DOHH2 (cell line): ENCODE measurements at regions not wholly inside any gene's neighbourhood (a gene's known extent, or its start where the extent isn't known, plus 50 kb on each side); places are given as distances from the start of the nearest gene placed in this dataset.

Experiments used
- H3F3A ChIP-seq: fragments of 200-600 bp; sonication (generic), shearing (Covaris generic); 2 replicates; pipeline ENCODE4 v1.6.0; 2016; ENCODE audit warnings: antibody characterized with exemption, mild to moderate bottlenecking; ENCODE audit not compliant: control insufficient read depth, insufficient read depth
- H3K27ac ChIP-seq: fragments of 200-600 bp; sonication (generic); 2 replicates; pipeline ENCODE4 v1.5.1; 2014; ENCODE audit warnings: low read depth, mild to moderate bottlenecking, low read length, moderate library complexity
- H3K27me3 ChIP-seq: fragments of 200-600 bp; sonication (generic); 2 replicates; pipeline ENCODE4 v1.6.1; 2014; ENCODE audit warnings: mild to moderate bottlenecking, low read length, mixed read lengths; ENCODE audit not compliant: control insufficient read depth
- H3K36me3 ChIP-seq: fragments of 200-600 bp; sonication (generic); 2 replicates; pipeline ENCODE4 v1.6.1; 2014; ENCODE audit warnings: mild to moderate bottlenecking, low read length, moderate library complexity, mixed read lengths; ENCODE audit not compliant: control insufficient read depth
- H3K4me1 ChIP-seq: fragments of 200-600 bp; sonication (generic); 2 replicates; pipeline ENCODE4 v1.6.1; 2014; ENCODE audit warnings: mild to moderate bottlenecking, low read length, mixed read lengths; ENCODE audit not compliant: control insufficient read depth
- H3K4me2 ChIP-seq: fragments of 200-600 bp; sonication (generic); 2 replicates; pipeline ENCODE4 v1.6.0; 2014; ENCODE audit warnings: mild to moderate bottlenecking, low read length, moderate library complexity
- H3K4me3 ChIP-seq: fragments of 200-600 bp; sonication (generic); 2 replicates; pipeline ENCODE4 v1.5.1; 2014; ENCODE audit warnings: mild to moderate bottlenecking, low read length, mixed read lengths
- H3K79me2 ChIP-seq: fragments of 200-600 bp; sonication (generic); 2 replicates; pipeline ENCODE4 v1.6.1; 2014; ENCODE audit warnings: mild to moderate bottlenecking, low read length, mixed read lengths; ENCODE audit not compliant: control insufficient read depth
- H3K9me2 ChIP-seq: fragments of 200-600 bp; sonication (generic); replicated peaks from 2 replicates; pipeline ENCODE4 v1.6.1; 2014; ENCODE audit warnings: mild to moderate bottlenecking, low read length, mixed read lengths; ENCODE audit not compliant: control insufficient read depth
- H3K9me3 ChIP-seq: fragments of 200-600 bp; sonication (generic); 2 replicates; pipeline ENCODE4 v1.6.1; 2014; ENCODE audit warnings: antibody characterized with exemption, low read length, mixed read lengths; ENCODE audit not compliant: control insufficient read depth, insufficient read depth
- H4K20me1 ChIP-seq: fragments of 200-600 bp; sonication (generic); 2 replicates; pipeline ENCODE4 v1.6.0; 2014; ENCODE audit warnings: low read depth, mild to moderate bottlenecking, antibody characterized with exemption, low read length, moderate library complexity; ENCODE audit not compliant: control insufficient read depth, insufficient read depth
- CTCF ChIP-seq: fragments of 200-600 bp; sonication (generic); IDR thresholded peaks from one replicate; pipeline ENCODE4 v1.5.1; 2014; ENCODE audit warnings: antibody characterized with exemption, mild to moderate bottlenecking, low read depth, low read length; ENCODE audit not compliant: poor library complexity, severe bottlenecking
- EZH2phosphoT487 ChIP-seq: fragments of 200-600 bp; sonication (generic); IDR thresholded peaks from 2 replicates; pipeline ENCODE4 v1.6.1; 2017; ENCODE audit warnings: borderline replicate concordance, mild to moderate bottlenecking, antibody characterized with exemption, low read length, moderate library complexity, mixed read lengths

GRCh38 chr1:219773775-219774174 lies 154.6 kb downstream of the SLC30A10 start:
- Histone ChIP-seq H3K79me2 (no peaks in the 10 kb centered on the region), H4K20me1 (no peaks in the 10 kb centered on the region), H3K27me3 (no peaks in the 10 kb centered on the region), H3K4me3 (no peak overlapping the region), H3K4me1 (no peaks in the 10 kb centered on the region), H3K9me2 (no peaks in the 10 kb centered on the region), H3K36me3 (no peaks in the 10 kb centered on the region), H3K9me3 (no peaks in the 10 kb centered on the region), H3K4me2 (no peak overlapping the region), H3F3A (no peaks in the 10 kb centered on the region), H3K27ac (no peak overlapping the region)
- TF ChIP-seq EZH2phosphoT487 (no peak), CTCF (no peak)

DNA sequence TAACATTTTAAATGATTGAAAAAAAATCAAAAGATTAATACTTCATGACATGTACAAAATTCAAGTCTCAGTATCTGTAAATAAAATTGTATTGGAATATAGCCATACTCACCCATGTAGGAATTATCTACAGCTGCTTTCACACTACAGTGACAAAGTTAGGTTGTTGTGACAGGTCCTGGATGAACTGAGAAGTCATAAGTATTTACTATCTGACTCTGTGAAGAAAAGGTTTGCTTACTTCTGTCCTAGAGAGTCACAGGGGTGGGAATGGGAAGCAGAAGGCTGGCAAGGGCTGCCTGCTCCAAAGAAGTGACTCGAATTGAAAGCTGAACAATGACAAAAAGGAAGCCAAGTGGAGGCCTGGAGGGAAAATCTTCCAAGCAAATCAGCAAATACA lies 155.2 kb downstream of the SLC30A10 start:
- no peaks in the 10 kb centered on the region for H3F3A ChIP-seq
- no peaks in the 10 kb centered on the region for H4K20me1 ChIP-seq
- H3K27ac ChIP-seq, result no peak overlapping the region
- H3K4me1 ChIP-seq, result no peaks in the 10 kb centered on the region
- H3K36me3 ChIP-seq, result no peaks in the 10 kb centered on the region
- no peaks in the 10 kb centered on the region for H3K79me2 ChIP-seq
- no peaks in the 10 kb centered on the region for H3K27me3 ChIP-seq
- H3K9me3 ChIP-seq, result no peaks in the 10 kb centered on the region
- no peak overlapping the region for H3K4me3 ChIP-seq
- no peaks in the 10 kb centered on the region for H3K9me2 ChIP-seq
- no peak for TF ChIP-seq EZH2phosphoT487
- no peak for TF ChIP-seq CTCF
- no peak overlapping the region for H3K4me2 ChIP-seq

DNA sequence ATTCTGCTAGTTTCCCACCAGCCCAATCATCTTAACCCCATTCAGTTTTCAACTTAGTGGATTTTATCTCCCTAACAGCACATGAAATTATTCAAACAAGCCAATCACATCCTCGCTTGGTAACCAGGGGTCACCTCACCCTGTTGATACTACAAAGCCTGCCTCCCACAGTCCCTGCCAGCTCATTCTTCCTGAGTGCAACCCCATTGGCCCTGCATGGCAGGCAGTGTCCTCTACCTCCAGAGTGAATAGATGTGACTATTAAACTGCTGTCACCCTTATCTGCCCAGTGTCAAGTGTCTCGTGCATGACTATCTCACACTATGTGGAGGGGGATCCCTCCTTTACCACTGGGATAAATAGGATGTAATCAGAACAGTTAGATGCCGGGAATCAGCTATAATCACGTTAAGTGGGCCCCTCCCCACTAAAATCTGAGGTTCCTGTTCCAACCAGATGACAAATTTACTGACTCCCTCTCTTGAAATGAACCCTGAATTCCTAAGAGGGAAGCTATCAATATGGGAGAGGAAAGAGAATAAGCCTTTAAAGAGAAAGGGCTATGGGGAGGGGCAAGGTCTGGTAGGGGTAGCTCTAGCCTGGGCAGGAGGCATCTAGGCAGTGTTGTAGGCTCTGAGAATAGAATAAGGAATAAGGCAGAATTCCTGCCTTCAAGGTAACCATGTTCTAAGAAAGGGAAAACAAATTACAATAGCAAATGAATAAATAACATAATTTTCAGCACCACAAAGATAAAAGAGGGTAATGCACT lies 155.9 kb downstream of the SLC30A10 start:
- H3K27me3 ChIP-seq, result no peaks in the 10 kb centered on the region
- H3K79me2 ChIP-seq, result no peaks in the 10 kb centered on the region
- H3K9me2 ChIP-seq, result no peaks in the 10 kb centered on the region
- H3K4me3 ChIP-seq, result no peak overlapping the region
- no peak overlapping the region for H3K4me2 ChIP-seq
- H3F3A ChIP-seq, result no peaks in the 10 kb centered on the region
- no peaks in the 10 kb centered on the region for H4K20me1 ChIP-seq
- H3K9me3 ChIP-seq, result no peaks in the 10 kb centered on the region
- H3K4me1 ChIP-seq, result no peaks in the 10 kb centered on the region
- TF ChIP-seq EZH2phosphoT487, result no peak
- no peak for TF ChIP-seq CTCF
- no peak overlapping the region for H3K27ac ChIP-seq
- H3K36me3 ChIP-seq, result no peaks in the 10 kb centered on the region
